Skeletal muscle tissue (tissue), 3 donors: ENCODE measurements at regions not wholly inside any gene's neighbourhood (a gene's known extent, or its start where the extent isn't known, plus 50 kb on each side); places are given as distances from the start of the nearest gene placed in this dataset.

ENCODE experiments used
- H3K27ac ChIP-seq: one replicate; pipeline ENCODE4 v1.7.0; 2013; ENCODE audit warnings: mild to moderate bottlenecking, low read depth, low read length, inconsistent platforms
- H3K27me3 ChIP-seq, 3 donors: one replicate each; pipeline ENCODE4 v1.7.0; 2013; ENCODE audit warnings: low read length in 3 of 3; ENCODE audit not compliant: control insufficient read depth in 3 of 3, insufficient read depth in 3 of 3
- H3K36me3 ChIP-seq, 3 donors: one replicate each; pipeline ENCODE4 v1.7.0; 2013; ENCODE audit warnings: low read length in 3 of 3; ENCODE audit not compliant: control insufficient read depth in 3 of 3, insufficient read depth in 3 of 3
- H3K4me1 ChIP-seq, 3 donors: one replicate each; pipeline ENCODE4 v1.7.0; 2013; ENCODE audit warnings: low read length in 3 of 3, mild to moderate bottlenecking in 3 of 3; ENCODE audit not compliant: control insufficient read depth in 3 of 3, insufficient read depth in 3 of 3
- H3K4me3 ChIP-seq, 3 donors: one replicate each; pipeline ENCODE4 v1.7.0; 2013; ENCODE audit warnings: low read length in 3 of 3
- H3K9ac ChIP-seq, 3 donors: one replicate each; pipeline ENCODE4 v1.7.0; 2013; ENCODE audit warnings: low read length in 3 of 3, mild to moderate bottlenecking in 3 of 3, moderate library complexity in 2 of 3, low read depth in 1 of 3
- H3K9me3 ChIP-seq, 3 donors: one replicate each; pipeline ENCODE4 v1.7.0; 2013; ENCODE audit warnings: low read length in 3 of 3; ENCODE audit not compliant: control insufficient read depth in 3 of 3
- donor health status: Osteomylitis.

GRCh38 chr9:130781569-130781968 lies 53.5 kb upstream of the ABL1 start:
- Histone ChIP-seq H3K36me3 (no peaks in the 10 kb centered on the region), H3K4me3 (no peak overlapping the region), H3K4me1 (peaks cover 12 to 19% (median 18%) of the 10 kb centered on the region in 3 donors), H3K9ac (no peak overlapping the region), H3K27me3 (no peaks in the 10 kb centered on the region), H3K9me3 (no peaks in the 10 kb centered on the region), H3K27ac (peak overlapping the region; percentile 76)

GRCh38 chr9:130782886-130783530 lies 52.0 kb upstream of the ABL1 start:
- Histone ChIP-seq H3K9me3 (no peaks in the 10 kb centered on the region), H3K4me3 (no peak overlapping the region), H3K4me1 (peaks cover 12 to 19% (median 18%) of the 10 kb centered on the region in 3 donors), H3K27me3 (no peaks in the 10 kb centered on the region), H3K36me3 (no peaks in the 10 kb centered on the region), H3K9ac (no peak overlapping the region), H3K27ac (peak overlapping the region; percentile 52)

DNA sequence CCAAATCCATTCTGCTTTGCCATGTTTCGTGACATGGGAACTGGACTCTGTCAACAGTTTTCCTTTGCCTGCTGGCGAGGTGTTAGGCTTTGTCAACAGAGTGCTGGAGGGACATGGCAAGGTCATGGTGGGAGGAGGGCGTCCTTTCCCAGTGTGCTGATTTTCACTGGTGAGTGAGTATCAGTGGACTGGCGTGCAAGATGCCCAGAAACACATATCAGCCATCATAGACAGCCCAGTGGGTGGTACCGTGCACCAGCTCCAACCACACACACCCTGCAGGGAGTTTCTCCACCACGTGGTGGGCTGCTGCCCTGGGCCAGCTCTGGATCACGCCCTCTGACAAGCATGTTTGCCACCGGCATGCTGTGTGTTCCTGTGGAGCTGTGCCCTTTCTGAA lies 50.0 kb upstream of the ABL1 start:
- Histone ChIP-seq H3K27me3 (no peaks in the 10 kb centered on the region), H3K9ac (no peak overlapping the region), H3K27ac (no peak overlapping the region), H3K4me3 (no peak overlapping the region), H3K36me3 (no peaks in the 10 kb centered on the region), H3K9me3 (peaks cover 0 to 3% (median 0%) of the 10 kb centered on the region in 3 donors), H3K4me1 (peaks cover 10 to 18% (median 18%) of the 10 kb centered on the region in 3 donors)
